ENCODE measurements at regions not wholly inside any gene's neighbourhood (a gene's known extent, or its start where the extent isn't known, plus 50 kb on each side); places are given as distances from the start of the nearest gene placed in this dataset.
"Not testable (repeated sequence)": the region's sequence is repeated elsewhere in the genome, so short reads cannot be mapped to it uniquely, and the experiment has no call there.

- not testable (repeated sequence) for DNase-seq (ENCODE audit: low spot score); H3K36me3 Mint-ChIP-seq (ENCODE audit: low read depth); H3K4me3 Mint-ChIP-seq; H3K4me1 Mint-ChIP-seq (ENCODE audit: low read depth); H3K9me3 Mint-ChIP-seq; H3K27ac Mint-ChIP-seq; H3K27me3 Mint-ChIP-seq (ENCODE audit: low read depth)
These were observed 77.6 kb downstream of the HHIPL2 start for GRCh38 chr1:222470252-222470805.

- no peak overlapping the region for H3K4me3 Mint-ChIP-seq
These were observed 81.6 kb downstream of the HHIPL2 start for GRCh38 chr1:222466150-222466865.

GRCh38 chr1:222465211-222466041 lies 82.5 kb downstream of the HHIPL2 start:
- Mint-ChIP-seq H3K4me3 (peak overlapping the region; percentile 81), H3K9me3 (no peaks in the 10 kb centered on the region), H3K27me3 (ENCODE audit: low read depth) (peaks cover 14% of the 10 kb centered on the region), H3K36me3 (ENCODE audit: low read depth) (no peaks in the 10 kb centered on the region), H3K4me1 (ENCODE audit: low read depth) (peaks cover 10% of the 10 kb centered on the region), H3K27ac (peak overlapping the region; percentile 88)
- peak; percentile 84 for DNase-seq (ENCODE audit: low spot score)

More at GRCh38 chr1:222466150-222466865, 81.6 kb downstream of the HHIPL2 start:
- H3K27ac Mint-ChIP-seq: no peak overlapping the region
- H3K4me1 Mint-ChIP-seq (ENCODE audit: low read depth): peaks cover 10% of the 10 kb centered on the region
- no peak for DNase-seq (ENCODE audit: low spot score)
- H3K9me3 Mint-ChIP-seq: no peaks in the 10 kb centered on the region
- H3K27me3 Mint-ChIP-seq (ENCODE audit: low read depth): peaks cover 14% of the 10 kb centered on the region
- no peaks in the 10 kb centered on the region for H3K36me3 Mint-ChIP-seq (ENCODE audit: low read depth)

GRCh38 chr1:222464841-222465210 lies 83.1 kb downstream of the HHIPL2 start:
- DNase-seq (ENCODE audit: low spot score): peak; percentile 46
- H3K27ac Mint-ChIP-seq: peak overlapping the region; percentile 71
- peak overlapping the region; percentile 81 for H3K4me3 Mint-ChIP-seq
- no peaks in the 10 kb centered on the region for H3K36me3 Mint-ChIP-seq (ENCODE audit: low read depth)
- peaks cover 14% of the 10 kb centered on the region for H3K27me3 Mint-ChIP-seq (ENCODE audit: low read depth)
- peaks cover 10% of the 10 kb centered on the region for H3K4me1 Mint-ChIP-seq (ENCODE audit: low read depth)
- no peaks in the 10 kb centered on the region for H3K9me3 Mint-ChIP-seq

GRCh38 chr1:222463059-222463730 lies 84.7 kb downstream of the HHIPL2 start:
- peaks cover 10% of the 10 kb centered on the region for H3K4me1 Mint-ChIP-seq (ENCODE audit: low read depth)
- no peaks in the 10 kb centered on the region for H3K36me3 Mint-ChIP-seq (ENCODE audit: low read depth)
- H3K9me3 Mint-ChIP-seq: no peaks in the 10 kb centered on the region
- no peak overlapping the region for H3K4me3 Mint-ChIP-seq
- H3K27me3 Mint-ChIP-seq (ENCODE audit: low read depth): peaks cover 14% of the 10 kb centered on the region
- no peak for DNase-seq (ENCODE audit: low spot score)
- H3K27ac Mint-ChIP-seq: no peak overlapping the region

- peaks cover 10% of the 10 kb centered on the region for H3K4me1 Mint-ChIP-seq (ENCODE audit: low read depth)
- no peak overlapping the region for H3K27ac Mint-ChIP-seq
- H3K9me3 Mint-ChIP-seq: peaks cover 1% of the 10 kb centered on the region
- H3K27me3 Mint-ChIP-seq (ENCODE audit: low read depth): peaks cover 14% of the 10 kb centered on the region
- no peaks in the 10 kb centered on the region for H3K36me3 Mint-ChIP-seq (ENCODE audit: low read depth)
- H3K4me3 Mint-ChIP-seq: no peak overlapping the region
- DNase-seq (ENCODE audit: low spot score): no peak
These were observed 85.3 kb downstream of the HHIPL2 start for GRCh38 chr1:222462601-222463000.

- H3K4me3 Mint-ChIP-seq: no peak overlapping the region
- no peak overlapping the region for H3K27ac Mint-ChIP-seq
- H3K9me3 Mint-ChIP-seq: peaks cover 8% of the 10 kb centered on the region
- H3K27me3 Mint-ChIP-seq (ENCODE audit: low read depth): peaks cover 14% of the 10 kb centered on the region
- H3K4me1 Mint-ChIP-seq (ENCODE audit: low read depth): peaks cover 10% of the 10 kb centered on the region
- DNase-seq (ENCODE audit: low spot score): no peak
- no peaks in the 10 kb centered on the region for H3K36me3 Mint-ChIP-seq (ENCODE audit: low read depth)
These were observed 86.0 kb downstream of the HHIPL2 start for GRCh38 chr1:222461941-222462340.

- H3K27ac Mint-ChIP-seq: no peak overlapping the region
These were observed 88.3 kb downstream of the HHIPL2 start for GRCh38 chr1:222459652-222460051.

GRCh38 chr1:222457513-222457912 lies 90.4 kb downstream of the HHIPL2 start:
- Mint-ChIP-seq H3K4me3 (no peak overlapping the region), H3K4me1 (ENCODE audit: low read depth) (peaks cover 5% of the 10 kb centered on the region), H3K27me3 (ENCODE audit: low read depth) (peaks cover 6% of the 10 kb centered on the region), H3K9me3 (peaks cover 11% of the 10 kb centered on the region), H3K36me3 (ENCODE audit: low read depth) (no peaks in the 10 kb centered on the region), H3K27ac (no peak overlapping the region)
- no peak for DNase-seq (ENCODE audit: low spot score)

More at GRCh38 chr1:222459652-222460051, 88.3 kb downstream of the HHIPL2 start:
- no peak for DNase-seq (ENCODE audit: low spot score)
- Mint-ChIP-seq H3K4me1 (ENCODE audit: low read depth) (peaks cover 7% of the 10 kb centered on the region), H3K27me3 (ENCODE audit: low read depth) (peaks cover 14% of the 10 kb centered on the region), H3K9me3 (peaks cover 11% of the 10 kb centered on the region), H3K36me3 (ENCODE audit: low read depth) (no peaks in the 10 kb centered on the region), H3K4me3 (no peak overlapping the region)

GRCh38 chr1:222457084-222457483 lies 90.8 kb downstream of the HHIPL2 start:
- Mint-ChIP-seq H3K4me3 (no peak overlapping the region), H3K9me3 (peaks cover 11% of the 10 kb centered on the region), H3K36me3 (ENCODE audit: low read depth) (no peaks in the 10 kb centered on the region), H3K27ac (no peak overlapping the region), H3K4me1 (ENCODE audit: low read depth) (peaks cover 5% of the 10 kb centered on the region), H3K27me3 (ENCODE audit: low read depth) (peaks cover 5% of the 10 kb centered on the region)
- no peak for DNase-seq (ENCODE audit: low spot score)

GRCh38 chr1:222455188-222455879 lies 92.6 kb downstream of the HHIPL2 start:
- no peaks in the 10 kb centered on the region for H3K27me3 Mint-ChIP-seq (ENCODE audit: low read depth)
- H3K4me1 Mint-ChIP-seq (ENCODE audit: low read depth): peaks cover 5% of the 10 kb centered on the region
- no peaks in the 10 kb centered on the region for H3K36me3 Mint-ChIP-seq (ENCODE audit: low read depth)
- DNase-seq (ENCODE audit: low spot score): peak; percentile 61
- H3K9me3 Mint-ChIP-seq: peaks cover 11% of the 10 kb centered on the region
- no peak overlapping the region for H3K27ac Mint-ChIP-seq
- H3K4me3 Mint-ChIP-seq: no peak overlapping the region

- H3K9me3 Mint-ChIP-seq: peaks cover 11% of the 10 kb centered on the region
- no peaks in the 10 kb centered on the region for H3K36me3 Mint-ChIP-seq (ENCODE audit: low read depth)
- H3K27me3 Mint-ChIP-seq (ENCODE audit: low read depth): no peaks in the 10 kb centered on the region
- no peak overlapping the region for H3K4me3 Mint-ChIP-seq
- no peak for DNase-seq (ENCODE audit: low spot score)
- no peak overlapping the region for H3K27ac Mint-ChIP-seq
- H3K4me1 Mint-ChIP-seq (ENCODE audit: low read depth): peaks cover 5% of the 10 kb centered on the region
These were observed 93.1 kb downstream of the HHIPL2 start for GRCh38 chr1:222454782-222455181.

- Mint-ChIP-seq H3K27me3 (ENCODE audit: low read depth) (no peaks in the 10 kb centered on the region), H3K27ac (no peak overlapping the region), H3K9me3 (peaks cover 11% of the 10 kb centered on the region), H3K36me3 (ENCODE audit: low read depth) (no peaks in the 10 kb centered on the region), H3K4me1 (ENCODE audit: low read depth) (peaks cover 5% of the 10 kb centered on the region), H3K4me3 (no peak overlapping the region)
- no peak for DNase-seq (ENCODE audit: low spot score)
These were observed 93.7 kb downstream of the HHIPL2 start for GRCh38 chr1:222454186-222454585.

Measured in T-helper 2 cell treated with Interferon-gamma antibody and Interleukin-4, amounts not matched to agents 5 μg/mL and 100 μg/mL, for 36 hours (primary cell).